OCI-LY1 (cell line): ENCODE measurements at regions not wholly inside any gene's neighbourhood (a gene's known extent, or its start where the extent isn't known, plus 50 kb on each side); places are given as distances from the start of the nearest gene placed in this dataset.

Source experiments
- EZH2 ChIP-seq: fragments of 200-600 bp; sonication (generic), shearing (Covaris generic); IDR thresholded peaks from 2 replicates; pipeline ENCODE4 v1.8.0; 2017; ENCODE audit warnings: borderline replicate concordance, mixed run types, mild to moderate bottlenecking, antibody characterized with exemption, low read length, moderate library complexity, mixed read lengths
- TF ChIP-seq, protein P1 (sequence below): fragments of 200-600 bp; sonication (generic), shearing (Covaris generic); IDR thresholded peaks from 2 replicates; pipeline ENCODE4 v1.5.1; 2017; ENCODE audit warnings: mild to moderate bottlenecking, antibody characterized with exemption, low read length, moderate library complexity, mixed read lengths

- TF ChIP-seq, protein P1, sequence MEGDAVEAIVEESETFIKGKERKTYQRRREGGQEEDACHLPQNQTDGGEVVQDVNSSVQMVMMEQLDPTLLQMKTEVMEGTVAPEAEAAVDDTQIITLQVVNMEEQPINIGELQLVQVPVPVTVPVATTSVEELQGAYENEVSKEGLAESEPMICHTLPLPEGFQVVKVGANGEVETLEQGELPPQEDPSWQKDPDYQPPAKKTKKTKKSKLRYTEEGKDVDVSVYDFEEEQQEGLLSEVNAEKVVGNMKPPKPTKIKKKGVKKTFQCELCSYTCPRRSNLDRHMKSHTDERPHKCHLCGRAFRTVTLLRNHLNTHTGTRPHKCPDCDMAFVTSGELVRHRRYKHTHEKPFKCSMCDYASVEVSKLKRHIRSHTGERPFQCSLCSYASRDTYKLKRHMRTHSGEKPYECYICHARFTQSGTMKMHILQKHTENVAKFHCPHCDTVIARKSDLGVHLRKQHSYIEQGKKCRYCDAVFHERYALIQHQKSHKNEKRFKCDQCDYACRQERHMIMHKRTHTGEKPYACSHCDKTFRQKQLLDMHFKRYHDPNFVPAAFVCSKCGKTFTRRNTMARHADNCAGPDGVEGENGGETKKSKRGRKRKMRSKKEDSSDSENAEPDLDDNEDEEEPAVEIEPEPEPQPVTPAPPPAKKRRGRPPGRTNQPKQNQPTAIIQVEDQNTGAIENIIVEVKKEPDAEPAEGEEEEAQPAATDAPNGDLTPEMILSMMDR = no peak
- TF ChIP-seq EZH2 = no peak
Measured at GRCh38 chr16:86215979-86216585, 294.2 kb upstream of the FOXF1 start.
